Osteocyte (in vitro differentiated cells): ENCODE measurements at regions not wholly inside any gene's neighbourhood (a gene's known extent, or its start where the extent isn't known, plus 50 kb on each side); places are given as distances from the start of the nearest gene placed in this dataset.

Experiments
- DNase-seq: peaks from one replicate; pipeline ENCODE4 v3.0.0; 2021; ENCODE audit warnings: mixed read lengths; ENCODE audit not compliant: unreplicated experiment; ENCODE audit errors: extremely low spot score
- H3K27ac Mint-ChIP-seq: one replicate; pipeline ENCODE4 v1.8.0; 2021; ENCODE audit warnings: mild to moderate bottlenecking, mixed read lengths; ENCODE audit not compliant: unreplicated experiment
- H3K27me3 Mint-ChIP-seq: one replicate; pipeline ENCODE4 v1.8.0; 2021; ENCODE audit warnings: mixed read lengths; ENCODE audit not compliant: unreplicated experiment
- H3K36me3 Mint-ChIP-seq: one replicate; pipeline ENCODE4 v1.8.0; 2021; ENCODE audit warnings: mixed read lengths; ENCODE audit not compliant: unreplicated experiment
- H3K4me1 Mint-ChIP-seq: one replicate; pipeline ENCODE4 v1.8.0; 2021; ENCODE audit warnings: mixed read lengths; ENCODE audit not compliant: unreplicated experiment
- H3K4me3 Mint-ChIP-seq: one replicate; pipeline ENCODE4 v1.8.0; 2021; ENCODE audit warnings: mild to moderate bottlenecking, moderate library complexity, mixed read lengths; ENCODE audit not compliant: unreplicated experiment
- H3K9me3 Mint-ChIP-seq: one replicate; pipeline ENCODE4 v1.8.0; 2021; ENCODE audit warnings: mixed read lengths; ENCODE audit not compliant: unreplicated experiment
- TF ChIP-seq, protein P1 (sequence below): fragments of 200-600 bp; sonication (generic); IDR thresholded peaks from 2 replicates; pipeline ENCODE4 v1.5.0; 2021; ENCODE audit warnings: antibody characterized with exemption, mild to moderate bottlenecking, moderate library complexity

GRCh38 chr13:53499576-53500133, 471.0 kb downstream of the OLFM4 start:
- no peak overlapping the region for H3K4me3 Mint-ChIP-seq
- TF ChIP-seq, protein P1, sequence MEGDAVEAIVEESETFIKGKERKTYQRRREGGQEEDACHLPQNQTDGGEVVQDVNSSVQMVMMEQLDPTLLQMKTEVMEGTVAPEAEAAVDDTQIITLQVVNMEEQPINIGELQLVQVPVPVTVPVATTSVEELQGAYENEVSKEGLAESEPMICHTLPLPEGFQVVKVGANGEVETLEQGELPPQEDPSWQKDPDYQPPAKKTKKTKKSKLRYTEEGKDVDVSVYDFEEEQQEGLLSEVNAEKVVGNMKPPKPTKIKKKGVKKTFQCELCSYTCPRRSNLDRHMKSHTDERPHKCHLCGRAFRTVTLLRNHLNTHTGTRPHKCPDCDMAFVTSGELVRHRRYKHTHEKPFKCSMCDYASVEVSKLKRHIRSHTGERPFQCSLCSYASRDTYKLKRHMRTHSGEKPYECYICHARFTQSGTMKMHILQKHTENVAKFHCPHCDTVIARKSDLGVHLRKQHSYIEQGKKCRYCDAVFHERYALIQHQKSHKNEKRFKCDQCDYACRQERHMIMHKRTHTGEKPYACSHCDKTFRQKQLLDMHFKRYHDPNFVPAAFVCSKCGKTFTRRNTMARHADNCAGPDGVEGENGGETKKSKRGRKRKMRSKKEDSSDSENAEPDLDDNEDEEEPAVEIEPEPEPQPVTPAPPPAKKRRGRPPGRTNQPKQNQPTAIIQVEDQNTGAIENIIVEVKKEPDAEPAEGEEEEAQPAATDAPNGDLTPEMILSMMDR, result no peak
- no peak overlapping the region for H3K27ac Mint-ChIP-seq
- no peaks in the 10 kb centered on the region for H3K36me3 Mint-ChIP-seq
- H3K9me3 Mint-ChIP-seq, result peaks cover 17% of the 10 kb centered on the region
- no peaks in the 10 kb centered on the region for H3K27me3 Mint-ChIP-seq
- no peaks in the 10 kb centered on the region for H3K4me1 Mint-ChIP-seq
- DNase-seq, result no peak

- no peaks in the 10 kb centered on the region for H3K27me3 Mint-ChIP-seq
- H3K36me3 Mint-ChIP-seq, result no peaks in the 10 kb centered on the region
- no peak overlapping the region for H3K27ac Mint-ChIP-seq
- no peak overlapping the region for H3K4me3 Mint-ChIP-seq
- TF ChIP-seq, protein P1, result no peak
- DNase-seq, result no peak
- H3K4me1 Mint-ChIP-seq, result no peaks in the 10 kb centered on the region
- H3K9me3 Mint-ChIP-seq, result peaks cover 18% of the 10 kb centered on the region
Observed at GRCh38 chr13:53501387-53501786, 472.8 kb downstream of the OLFM4 start.

GRCh38 chr13:53507741-53508140, 479.1 kb downstream of the OLFM4 start:
- peaks cover 26% of the 10 kb centered on the region for H3K9me3 Mint-ChIP-seq
- H3K36me3 Mint-ChIP-seq, result no peaks in the 10 kb centered on the region
- H3K27ac Mint-ChIP-seq, result no peak overlapping the region
- no peak overlapping the region for H3K4me3 Mint-ChIP-seq
- H3K4me1 Mint-ChIP-seq, result no peaks in the 10 kb centered on the region
- DNase-seq, result no peak
- TF ChIP-seq, protein P1, result no peak
- no peaks in the 10 kb centered on the region for H3K27me3 Mint-ChIP-seq

GRCh38 chr13:53512635-53513034, 484.0 kb downstream of the OLFM4 start:
- H3K27me3 Mint-ChIP-seq, result no peaks in the 10 kb centered on the region
- no peak overlapping the region for H3K4me3 Mint-ChIP-seq
- H3K27ac Mint-ChIP-seq, result no peak overlapping the region
- peaks cover 16% of the 10 kb centered on the region for H3K9me3 Mint-ChIP-seq
- TF ChIP-seq, protein P1, result no peak
- no peaks in the 10 kb centered on the region for H3K4me1 Mint-ChIP-seq
- DNase-seq, result no peak
- no peaks in the 10 kb centered on the region for H3K36me3 Mint-ChIP-seq

DNA sequence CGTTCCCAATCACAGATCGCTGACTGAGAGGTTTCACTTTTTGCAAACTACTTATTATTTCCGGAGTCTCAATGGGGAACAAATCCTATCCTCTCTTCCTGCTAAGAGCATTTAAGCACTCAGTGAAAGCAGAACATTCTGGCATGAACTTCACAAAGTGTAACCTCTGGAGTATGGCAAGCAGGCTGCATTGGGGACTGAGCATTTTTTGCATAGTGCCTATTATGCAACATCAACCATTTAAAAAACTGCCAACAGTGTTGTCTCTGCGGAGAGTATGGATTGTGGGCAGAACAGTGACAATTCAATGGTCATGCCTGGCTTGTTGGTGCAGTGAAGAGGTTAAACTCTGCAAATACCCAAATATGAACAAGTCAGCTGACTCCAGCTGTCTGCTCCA, 484.6 kb downstream of the OLFM4 start:
- H3K36me3 Mint-ChIP-seq, result no peaks in the 10 kb centered on the region
- no peak for DNase-seq
- H3K27ac Mint-ChIP-seq, result no peak overlapping the region
- peaks cover 12% of the 10 kb centered on the region for H3K9me3 Mint-ChIP-seq
- no peak overlapping the region for H3K4me3 Mint-ChIP-seq
- H3K4me1 Mint-ChIP-seq, result no peaks in the 10 kb centered on the region
- TF ChIP-seq, protein P1, result no peak
- no peaks in the 10 kb centered on the region for H3K27me3 Mint-ChIP-seq
